SK-N-SH treated with all-trans-retinoic acid at 6 μM for 48 hours (cell line): ENCODE measurements at regions not wholly inside any gene's neighbourhood (a gene's known extent, or its start where the extent isn't known, plus 50 kb on each side); places are given as distances from the start of the nearest gene placed in this dataset.

Source experiments
- ATAC-seq: fragments of 200-7000 bp; cut with Tn5 transposase; 3 replicates; pipeline ENCODE4 v1.9.1; 2020; ENCODE audit warnings: mild to moderate bottlenecking, moderate library complexity
- ARNTL ChIP-seq: fragments of 450-650 bp; formaldehyde crosslinking; IDR thresholded peaks from 2 replicates; pipeline ENCODE4 v1.5.0; 2020; ENCODE audit warnings: low read depth, mild to moderate bottlenecking, moderate library complexity, borderline replicate concordance
- BACH2 ChIP-seq: fragments of 250-450 bp; sonication (Bioruptor Pico); IDR thresholded peaks from 2 replicates; pipeline ENCODE4 v1.9.0; 2021; ENCODE audit warnings: mild to moderate bottlenecking, borderline replicate concordance
- CREB5 ChIP-seq: fragments of 250-450 bp; sonication (Bioruptor Pico); IDR thresholded peaks from 2 replicates; pipeline ENCODE4 v1.5.1; 2020; ENCODE audit warnings: low read depth, mild to moderate bottlenecking, moderate library complexity
- CSDC2 ChIP-seq: fragments of 250-450 bp; sonication (Bioruptor Pico); IDR thresholded peaks from 2 replicates; pipeline ENCODE4 v1.5.0; 2020; ENCODE audit warnings: mild to moderate bottlenecking, moderate library complexity
- CSRNP3 ChIP-seq: fragments of 250-450 bp; sonication (Bioruptor Pico); IDR thresholded peaks from 2 replicates; pipeline ENCODE4 v1.5.1; 2021; ENCODE audit warnings: mild to moderate bottlenecking, moderate library complexity
- ESRRG ChIP-seq: fragments of 250-450 bp; sonication (Bioruptor Pico); IDR thresholded peaks from 2 replicates; pipeline ENCODE4 v1.6.1; 2021; ENCODE audit warnings: mild to moderate bottlenecking
- GLIS3 ChIP-seq: fragments of 250-450 bp; sonication (Bioruptor Pico); IDR thresholded peaks from 2 replicates; pipeline ENCODE4 v1.5.0; 2020; ENCODE audit warnings: mild to moderate bottlenecking, moderate library complexity
- ISL1 ChIP-seq: fragments of 250-450 bp; sonication (Bioruptor Pico); IDR thresholded peaks from 2 replicates; pipeline ENCODE4 v2.1.2; 2022; ENCODE audit warnings: mild to moderate bottlenecking, moderate library complexity
- OSR1 ChIP-seq: fragments of 250-450 bp; sonication (Bioruptor Pico); IDR thresholded peaks from 2 replicates; pipeline ENCODE4 v1.8.0; 2022; ENCODE audit warnings: moderate library complexity, mild to moderate bottlenecking, inconsistent platforms
- PATZ1 ChIP-seq: fragments of 250-450 bp; sonication (Bioruptor Pico); IDR thresholded peaks from 2 replicates; pipeline ENCODE4 v1.8.0; 2020; ENCODE audit warnings: mild to moderate bottlenecking, moderate library complexity, borderline replicate concordance
- POU6F1 ChIP-seq: fragments of 250-450 bp; sonication (Bioruptor Pico); IDR thresholded peaks from 2 replicates; pipeline ENCODE4 v1.8.0; 2021; ENCODE audit warnings: low read depth, mild to moderate bottlenecking, moderate library complexity, borderline replicate concordance
- PPARA ChIP-seq: fragments of 250-450 bp; sonication (Bioruptor Pico); IDR thresholded peaks from 2 replicates; pipeline ENCODE4 v1.5.0; 2020; ENCODE audit warnings: mild to moderate bottlenecking, borderline replicate concordance
- RARB ChIP-seq: fragments of 250-450 bp; sonication (Bioruptor Pico); IDR thresholded peaks from 2 replicates; pipeline ENCODE4 v1.8.0; 2021; ENCODE audit warnings: mild to moderate bottlenecking, moderate library complexity
- SNAI2 ChIP-seq: fragments of 250-450 bp; sonication (Bioruptor Pico); IDR thresholded peaks from 2 replicates; pipeline ENCODE4 v1.5.0; 2020; ENCODE audit warnings: mild to moderate bottlenecking, moderate library complexity
- TCF4 ChIP-seq: fragments of 250-450 bp; sonication (Bioruptor Pico); IDR thresholded peaks from 2 replicates; pipeline ENCODE4 v1.8.0; 2021; ENCODE audit warnings: mild to moderate bottlenecking, moderate library complexity, borderline replicate concordance
- TOX ChIP-seq: fragments of 250-450 bp; sonication (Bioruptor Pico); IDR thresholded peaks from 2 replicates; pipeline ENCODE4 v1.8.0; 2021; ENCODE audit warnings: mild to moderate bottlenecking, moderate library complexity, borderline replicate concordance
- TSHZ2 ChIP-seq: fragments of 250-450 bp; sonication (Bioruptor Pico); IDR thresholded peaks from 2 replicates; pipeline ENCODE4 v1.5.0; 2020; ENCODE audit warnings: mild to moderate bottlenecking, moderate library complexity
- ZC3H10 ChIP-seq: fragments of 250-450 bp; sonication (Bioruptor Pico); IDR thresholded peaks from 2 replicates; pipeline ENCODE4 v1.5.1; 2021; ENCODE audit warnings: mild to moderate bottlenecking, moderate library complexity
- ZFP3 ChIP-seq: fragments of 250-450 bp; sonication (Bioruptor Pico); IDR thresholded peaks from 2 replicates; pipeline ENCODE4 v1.5.0; 2020; ENCODE audit warnings: mild to moderate bottlenecking, moderate library complexity
- ZFP30 ChIP-seq: fragments of 450-650 bp; formaldehyde crosslinking; IDR thresholded peaks from 2 replicates; pipeline ENCODE4 v1.5.0; 2022; ENCODE audit warnings: mild to moderate bottlenecking, moderate library complexity
- ZNF565 ChIP-seq: fragments of 450-650 bp; formaldehyde crosslinking; conservative IDR thresholded peaks from 2 replicates; pipeline ENCODE4 v1.5.0; 2020; ENCODE audit warnings: low read depth, mild to moderate bottlenecking, moderate library complexity
- ZNF70 ChIP-seq: fragments of 450-650 bp; formaldehyde crosslinking; IDR thresholded peaks from 2 replicates; pipeline ENCODE4 v1.5.0; 2020; ENCODE audit warnings: mild to moderate bottlenecking, moderate library complexity
- ZNF8 ChIP-seq: fragments of 450-650 bp; formaldehyde crosslinking; IDR thresholded peaks from 2 replicates; pipeline ENCODE4 v1.5.0; 2020; ENCODE audit warnings: mild to moderate bottlenecking, moderate library complexity

- TF ChIP-seq BACH2 (CRISPR knock-in tag) (no peak), POU6F1 (CRISPR knock-in tag) (no peak), ZFP3 (CRISPR knock-in tag) (no peak), ZC3H10 (CRISPR knock-in tag) (no peak), OSR1 (CRISPR knock-in tag) (no peak), ISL1 (no peak), ARNTL (CRISPR knock-in tag) (no peak), ZNF70 (CRISPR knock-in tag) (no peak), ZFP30 (CRISPR knock-in tag) (no peak), GLIS3 (CRISPR knock-in tag) (no peak), TSHZ2 (no peak), PATZ1 (CRISPR knock-in tag) (no peak), TCF4 (no peak), CREB5 (CRISPR knock-in tag) (no peak), ZNF565 (no peak), PPARA (no peak), ZNF8 (CRISPR knock-in tag) (no peak), CSRNP3 (CRISPR knock-in tag) (no peak), CSDC2 (CRISPR knock-in tag) (no peak), ESRRG (CRISPR knock-in tag) (no peak)
- ATAC-seq = no peak
Observed at GRCh38 chr16:56005958-56006357, 130.8 kb upstream of the CES5A start.

- TF ChIP-seq ZC3H10 (CRISPR knock-in tag) (no peak), SNAI2 (no peak), ARNTL (CRISPR knock-in tag) (no peak), ZNF565 (no peak), ZFP3 (CRISPR knock-in tag) (no peak), TCF4 (no peak), CSDC2 (CRISPR knock-in tag) (no peak), RARB (CRISPR knock-in tag) (no peak), CREB5 (CRISPR knock-in tag) (no peak), GLIS3 (CRISPR knock-in tag) (no peak), PPARA (no peak), CSRNP3 (CRISPR knock-in tag) (no peak), TSHZ2 (no peak), OSR1 (CRISPR knock-in tag) (no peak), TOX (CRISPR knock-in tag) (no peak), ZFP30 (CRISPR knock-in tag) (no peak)
Observed at GRCh38 chr16:55999683-56000082, 124.5 kb upstream of the CES5A start.

More at GRCh38 chr16:55999683-56000082, 124.5 kb upstream of the CES5A start:
- ATAC-seq = no peak
